ENCODE measurements at regions not wholly inside any gene's neighbourhood (a gene's known extent, or its start where the extent isn't known, plus 50 kb on each side); places are given as distances from the start of the nearest gene placed in this dataset.
"Not testable (repeated sequence)": the region's sequence is repeated elsewhere in the genome, so short reads cannot be mapped to it uniquely, and the experiment has no call there.

GRCh38 chr1:147103416-147104155, 68.7 kb downstream of the PRKAB2 start:
- H3K9me3 Mint-ChIP-seq; H3K4me3 Mint-ChIP-seq; H3K4me1 Mint-ChIP-seq (ENCODE audit: low read depth); H3K36me3 Mint-ChIP-seq (ENCODE audit: low read depth); H3K27ac Mint-ChIP-seq: not testable (repeated sequence)
- peaks cover 10% of the 10 kb centered on the region for H3K27me3 Mint-ChIP-seq (ENCODE audit: low read depth)

- no peaks in the 10 kb centered on the region for H3K36me3 Mint-ChIP-seq (ENCODE audit: low read depth)
- H3K27ac Mint-ChIP-seq: no peak overlapping the region
- no peaks in the 10 kb centered on the region for H3K9me3 Mint-ChIP-seq
- H3K4me1 Mint-ChIP-seq (ENCODE audit: low read depth): no peaks in the 10 kb centered on the region
- H3K27me3 Mint-ChIP-seq (ENCODE audit: low read depth): peaks cover 27% of the 10 kb centered on the region
- no peak overlapping the region for H3K4me3 Mint-ChIP-seq
Measured at GRCh38 chr1:147099192-147099591, 73.1 kb downstream of the PRKAB2 start.

- not testable (repeated sequence) for H3K4me1 Mint-ChIP-seq (ENCODE audit: low read depth); H3K9me3 Mint-ChIP-seq; H3K36me3 Mint-ChIP-seq (ENCODE audit: low read depth); H3K4me3 Mint-ChIP-seq; H3K27ac Mint-ChIP-seq
- H3K27me3 Mint-ChIP-seq (ENCODE audit: low read depth): peaks cover 30% of the 10 kb centered on the region
Measured at GRCh38 chr1:147098338-147098973, 73.8 kb downstream of the PRKAB2 start.

- peaks cover 45% of the 10 kb centered on the region for H3K27me3 Mint-ChIP-seq (ENCODE audit: low read depth)
- no peaks in the 10 kb centered on the region for H3K9me3 Mint-ChIP-seq
- no peaks in the 10 kb centered on the region for H3K4me1 Mint-ChIP-seq (ENCODE audit: low read depth)
- no peak overlapping the region for H3K4me3 Mint-ChIP-seq
- H3K36me3 Mint-ChIP-seq (ENCODE audit: low read depth): no peaks in the 10 kb centered on the region
- no peak overlapping the region for H3K27ac Mint-ChIP-seq
Measured at GRCh38 chr1:147095691-147096090, 76.6 kb downstream of the PRKAB2 start.

- H3K27ac Mint-ChIP-seq: no peak overlapping the region
- H3K36me3 Mint-ChIP-seq (ENCODE audit: low read depth): no peaks in the 10 kb centered on the region
- no peak overlapping the region for H3K4me3 Mint-ChIP-seq
- H3K27me3 Mint-ChIP-seq (ENCODE audit: low read depth): peaks cover 60% of the 10 kb centered on the region
- H3K9me3 Mint-ChIP-seq: no peaks in the 10 kb centered on the region
- H3K4me1 Mint-ChIP-seq (ENCODE audit: low read depth): no peaks in the 10 kb centered on the region
Measured at GRCh38 chr1:147091801-147092200, 80.5 kb downstream of the PRKAB2 start.

- Mint-ChIP-seq H3K4me3 (no peak overlapping the region), H3K27ac (no peak overlapping the region), H3K9me3 (no peaks in the 10 kb centered on the region), H3K4me1 (ENCODE audit: low read depth) (peaks cover 5% of the 10 kb centered on the region), H3K27me3 (ENCODE audit: low read depth) (peaks cover 72% of the 10 kb centered on the region), H3K36me3 (ENCODE audit: low read depth) (no peaks in the 10 kb centered on the region)
Measured at GRCh38 chr1:147089457-147089856, 82.8 kb downstream of the PRKAB2 start.

- Mint-ChIP-seq H3K36me3 (ENCODE audit: low read depth) (peaks cover 5% of the 10 kb centered on the region), H3K4me1 (ENCODE audit: low read depth) (peaks cover 19% of the 10 kb centered on the region), H3K27ac (no peak overlapping the region), H3K27me3 (ENCODE audit: low read depth) (peaks cover 86% of the 10 kb centered on the region), H3K4me3 (no peak overlapping the region), H3K9me3 (no peaks in the 10 kb centered on the region)
Measured at GRCh38 chr1:147086129-147086528, 86.1 kb downstream of the PRKAB2 start.

GRCh38 chr1:147084273-147085096, 87.8 kb downstream of the PRKAB2 start:
- H3K36me3 Mint-ChIP-seq (ENCODE audit: low read depth): peaks cover 8% of the 10 kb centered on the region
- H3K4me1 Mint-ChIP-seq (ENCODE audit: low read depth): peaks cover 30% of the 10 kb centered on the region

GRCh38 chr1:147083919-147084272, 88.4 kb downstream of the PRKAB2 start:
- Mint-ChIP-seq H3K4me1 (ENCODE audit: low read depth) (peaks cover 35% of the 10 kb centered on the region), H3K9me3 (no peaks in the 10 kb centered on the region), H3K27ac (peak overlapping the region; percentile 100), H3K27me3 (ENCODE audit: low read depth) (peaks cover 92% of the 10 kb centered on the region), H3K36me3 (ENCODE audit: low read depth) (peaks cover 8% of the 10 kb centered on the region), H3K4me3 (peak overlapping the region; percentile 98)

More at GRCh38 chr1:147084273-147085096, 87.8 kb downstream of the PRKAB2 start:
- Mint-ChIP-seq H3K27me3 (ENCODE audit: low read depth) (peaks cover 92% of the 10 kb centered on the region), H3K9me3 (no peaks in the 10 kb centered on the region), H3K4me3 (peak overlapping the region; percentile 98), H3K27ac (peak overlapping the region; percentile 100)

GRCh38 chr1:147080671-147081394, 91.4 kb downstream of the PRKAB2 start:
- peak overlapping the region; percentile 3 for H3K27ac Mint-ChIP-seq
- peaks cover 45% of the 10 kb centered on the region for H3K4me1 Mint-ChIP-seq (ENCODE audit: low read depth)
- H3K36me3 Mint-ChIP-seq (ENCODE audit: low read depth): peaks cover 9% of the 10 kb centered on the region
- H3K4me3 Mint-ChIP-seq: peak overlapping the region; percentile 49
- peaks cover 95% of the 10 kb centered on the region for H3K27me3 Mint-ChIP-seq (ENCODE audit: low read depth)
- H3K9me3 Mint-ChIP-seq: no peaks in the 10 kb centered on the region

GRCh38 chr1:147080006-147080661, 92.1 kb downstream of the PRKAB2 start:
- H3K4me1 Mint-ChIP-seq (ENCODE audit: low read depth): peaks cover 45% of the 10 kb centered on the region

GRCh38 chr1:147079400-147080005, 92.8 kb downstream of the PRKAB2 start:
- Mint-ChIP-seq H3K27me3 (ENCODE audit: low read depth) (peaks cover 97% of the 10 kb centered on the region), H3K27ac (no peak overlapping the region), H3K36me3 (ENCODE audit: low read depth) (peaks cover 9% of the 10 kb centered on the region), H3K4me3 (peak overlapping the region; percentile 53), H3K9me3 (no peaks in the 10 kb centered on the region), H3K4me1 (ENCODE audit: low read depth) (peaks cover 40% of the 10 kb centered on the region)

More at GRCh38 chr1:147080006-147080661, 92.1 kb downstream of the PRKAB2 start:
- no peak overlapping the region for H3K27ac Mint-ChIP-seq
- H3K27me3 Mint-ChIP-seq (ENCODE audit: low read depth): peaks cover 97% of the 10 kb centered on the region
- no peaks in the 10 kb centered on the region for H3K9me3 Mint-ChIP-seq
- peaks cover 9% of the 10 kb centered on the region for H3K36me3 Mint-ChIP-seq (ENCODE audit: low read depth)
- peak overlapping the region; percentile 32 for H3K4me3 Mint-ChIP-seq

- peaks cover 34% of the 10 kb centered on the region for H3K4me1 Mint-ChIP-seq (ENCODE audit: low read depth)
- H3K4me3 Mint-ChIP-seq: peak overlapping the region; percentile 53
- H3K9me3 Mint-ChIP-seq: no peaks in the 10 kb centered on the region
- H3K27ac Mint-ChIP-seq: peak overlapping the region; percentile 53
- peaks cover 98% of the 10 kb centered on the region for H3K27me3 Mint-ChIP-seq (ENCODE audit: low read depth)
- H3K36me3 Mint-ChIP-seq (ENCODE audit: low read depth): peaks cover 10% of the 10 kb centered on the region
Measured at GRCh38 chr1:147078606-147079399, 93.5 kb downstream of the PRKAB2 start.
